Omental fat pad (tissue), 3 donors: ENCODE measurements at regions not wholly inside any gene's neighbourhood (a gene's known extent, or its start where the extent isn't known, plus 50 kb on each side); places are given as distances from the start of the nearest gene placed in this dataset.

Source experiments
- ATAC-seq: fragments of 150-250 bp; one replicate; pipeline ENCODE4 v1.9.1; 2016; ENCODE audit warnings: mild to moderate bottlenecking, moderate library complexity; ENCODE audit not compliant: low FRiP score
- DNase-seq: peaks from one replicate; pipeline ENCODE4 v3.0.0-alpha.2; 2019; ENCODE audit warnings: low spot score
- TF ChIP-seq, protein P1 (sequence below), 3 donors: fragments of 450-650 bp; IDR thresholded peaks; one replicate each; pipeline ENCODE4 v1.5.1; 2016 to 2017; ENCODE audit warnings: antibody characterized with exemption in 3 of 3, mild to moderate bottlenecking in 3 of 3, moderate library complexity in 2 of 3

DNA sequence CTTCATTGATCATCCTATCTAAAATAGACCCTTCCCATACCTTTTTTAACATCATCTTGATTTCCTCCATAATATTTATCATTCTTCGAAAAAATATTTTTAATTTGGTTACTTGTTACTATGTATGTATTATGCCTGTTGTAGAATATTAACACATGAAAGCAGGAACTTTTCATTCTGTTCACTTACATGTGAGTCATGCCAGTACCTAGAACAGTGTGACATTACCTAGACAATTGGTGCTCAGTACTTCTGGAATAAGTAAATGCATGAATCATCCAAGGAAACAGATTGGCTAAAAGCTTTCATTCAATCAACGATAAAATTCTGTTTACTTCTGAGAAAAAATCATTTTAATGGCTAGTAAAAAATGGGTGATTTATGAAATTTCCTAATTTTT lies 76.4 kb downstream of the CXXC4 start:
- TF ChIP-seq, protein P1, sequence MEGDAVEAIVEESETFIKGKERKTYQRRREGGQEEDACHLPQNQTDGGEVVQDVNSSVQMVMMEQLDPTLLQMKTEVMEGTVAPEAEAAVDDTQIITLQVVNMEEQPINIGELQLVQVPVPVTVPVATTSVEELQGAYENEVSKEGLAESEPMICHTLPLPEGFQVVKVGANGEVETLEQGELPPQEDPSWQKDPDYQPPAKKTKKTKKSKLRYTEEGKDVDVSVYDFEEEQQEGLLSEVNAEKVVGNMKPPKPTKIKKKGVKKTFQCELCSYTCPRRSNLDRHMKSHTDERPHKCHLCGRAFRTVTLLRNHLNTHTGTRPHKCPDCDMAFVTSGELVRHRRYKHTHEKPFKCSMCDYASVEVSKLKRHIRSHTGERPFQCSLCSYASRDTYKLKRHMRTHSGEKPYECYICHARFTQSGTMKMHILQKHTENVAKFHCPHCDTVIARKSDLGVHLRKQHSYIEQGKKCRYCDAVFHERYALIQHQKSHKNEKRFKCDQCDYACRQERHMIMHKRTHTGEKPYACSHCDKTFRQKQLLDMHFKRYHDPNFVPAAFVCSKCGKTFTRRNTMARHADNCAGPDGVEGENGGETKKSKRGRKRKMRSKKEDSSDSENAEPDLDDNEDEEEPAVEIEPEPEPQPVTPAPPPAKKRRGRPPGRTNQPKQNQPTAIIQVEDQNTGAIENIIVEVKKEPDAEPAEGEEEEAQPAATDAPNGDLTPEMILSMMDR (IDR thresholded peaks at IDR 0.05) = no peak
- ATAC-seq = no peak
- no peak for DNase-seq

DNA sequence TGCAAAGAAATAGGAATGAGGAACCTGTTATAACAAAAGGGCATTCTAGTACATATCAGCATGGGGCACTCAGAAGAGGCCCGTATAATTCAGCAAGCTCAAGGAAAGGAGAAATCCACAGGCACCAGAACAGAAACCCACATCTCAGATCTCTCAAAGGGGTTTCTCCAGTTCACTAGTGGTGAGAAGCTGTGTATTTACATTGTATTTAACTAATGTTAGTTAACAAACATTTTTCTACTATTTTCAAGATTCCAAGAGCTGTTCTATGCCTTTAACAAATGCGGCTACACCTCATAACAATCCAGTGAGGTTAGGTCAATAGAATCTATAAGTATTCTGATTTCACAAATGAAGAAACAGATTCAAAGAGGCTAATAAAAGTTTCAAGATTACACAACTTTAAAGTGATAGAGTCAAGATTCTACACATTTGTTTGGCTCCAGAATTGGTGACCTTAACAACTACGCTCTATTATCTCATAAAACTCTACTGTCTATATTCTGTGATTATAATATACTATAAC lies 77.3 kb downstream of the CXXC4 start:
- ATAC-seq = no peak
- DNase-seq = no peak
- TF ChIP-seq, protein P1 (IDR thresholded peaks at IDR 0.05) = no peak

DNA sequence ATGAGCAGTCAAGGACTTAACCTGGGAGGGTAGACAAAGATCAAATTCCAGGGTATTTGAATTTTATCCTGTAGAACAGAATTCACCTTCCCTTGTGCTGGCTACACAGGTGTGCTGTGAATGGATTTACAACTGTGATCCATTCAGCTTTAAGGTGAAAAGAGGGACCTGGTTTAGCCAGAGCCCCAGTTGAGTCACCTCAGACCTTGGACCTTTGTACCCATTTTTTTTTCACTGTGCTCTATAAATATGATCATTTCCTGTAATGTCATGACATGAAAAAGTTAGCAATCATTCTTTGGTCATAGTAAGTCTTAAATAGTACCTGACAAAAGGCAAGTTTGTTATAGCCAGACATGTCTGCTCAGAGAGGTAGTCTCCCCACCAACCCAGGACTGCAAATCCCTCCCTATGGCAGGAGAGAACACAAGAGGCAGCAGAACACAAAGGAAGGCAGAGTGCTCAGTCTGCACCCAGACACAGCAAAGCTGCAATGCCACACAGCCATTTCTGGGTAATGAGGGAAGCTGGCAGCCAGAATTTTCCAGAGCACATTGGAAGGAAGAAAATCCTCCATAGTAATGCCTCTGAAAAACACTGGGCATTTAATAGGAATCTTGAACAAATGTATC lies 77.9 kb downstream of the CXXC4 start:
- no peak for DNase-seq
- ATAC-seq = no peak
- TF ChIP-seq, protein P1 (IDR thresholded peaks at IDR 0.05) = no peak

DNA sequence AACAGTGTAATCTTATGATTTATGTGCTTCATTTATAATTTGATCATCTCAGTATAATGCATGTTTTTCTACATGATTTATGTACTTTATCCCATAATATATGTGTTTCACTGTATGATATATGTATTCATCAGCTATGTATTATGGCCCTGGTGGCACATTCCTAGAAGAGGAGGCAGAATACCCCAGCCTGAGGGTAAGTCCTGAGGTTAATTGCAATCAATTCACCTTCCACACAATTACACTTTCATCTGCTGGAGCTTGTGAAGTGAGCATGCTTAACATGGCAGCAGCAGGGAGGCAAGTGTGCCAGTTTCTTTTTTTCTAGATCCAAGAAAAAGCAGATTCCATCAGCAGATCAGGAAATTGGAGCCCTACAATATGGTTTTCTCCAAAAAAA lies 81.2 kb downstream of the CXXC4 start:
- DNase-seq (no peak), ATAC-seq (no peak)
- TF ChIP-seq, protein P1 (IDR thresholded peaks at IDR 0.05) = no peak

DNA sequence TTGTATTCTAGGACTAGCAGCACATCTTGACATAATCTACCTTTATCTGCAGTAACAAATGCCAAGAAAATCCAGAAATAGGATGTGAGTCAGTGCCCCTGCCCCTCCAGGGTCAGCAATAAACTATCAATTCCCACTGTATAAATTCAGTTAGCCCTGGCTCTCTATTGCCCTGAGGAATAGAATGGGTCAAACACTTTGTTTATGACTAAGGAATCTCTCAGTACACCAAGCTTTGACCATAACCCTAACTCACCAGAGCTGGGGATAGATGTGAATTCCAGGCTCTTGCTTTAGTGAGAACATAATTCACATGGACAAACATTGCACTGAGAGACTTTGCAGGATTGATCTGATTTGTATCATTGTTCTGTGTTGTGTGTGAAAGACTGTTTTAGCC lies 82.3 kb downstream of the CXXC4 start:
- TF ChIP-seq, protein P1 (IDR thresholded peaks at IDR 0.05) = no peak
- ATAC-seq (peak; percentile 23), DNase-seq (no peak)

DNA sequence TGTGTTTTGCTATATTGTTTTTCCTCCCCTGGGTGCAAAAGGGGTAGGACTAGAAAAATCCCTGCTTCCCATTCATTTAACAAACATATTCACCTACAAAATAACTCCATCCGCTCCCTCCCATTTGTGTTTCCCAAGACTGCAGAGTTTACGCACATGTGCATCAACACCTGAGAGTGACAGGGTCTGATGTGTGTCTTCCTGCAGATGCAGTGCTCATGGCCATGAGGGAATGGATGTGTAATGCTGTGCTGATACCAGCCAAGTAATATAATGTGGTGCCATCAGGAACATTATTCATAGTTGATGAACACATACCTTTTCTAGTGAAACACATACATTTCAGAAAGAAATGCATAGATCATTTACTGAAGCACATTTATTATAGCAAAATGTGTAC lies 83.2 kb downstream of the CXXC4 start:
- DNase-seq (no peak), ATAC-seq (no peak)
- TF ChIP-seq, protein P1 (IDR thresholded peaks at IDR 0.05) = no peak

DNA sequence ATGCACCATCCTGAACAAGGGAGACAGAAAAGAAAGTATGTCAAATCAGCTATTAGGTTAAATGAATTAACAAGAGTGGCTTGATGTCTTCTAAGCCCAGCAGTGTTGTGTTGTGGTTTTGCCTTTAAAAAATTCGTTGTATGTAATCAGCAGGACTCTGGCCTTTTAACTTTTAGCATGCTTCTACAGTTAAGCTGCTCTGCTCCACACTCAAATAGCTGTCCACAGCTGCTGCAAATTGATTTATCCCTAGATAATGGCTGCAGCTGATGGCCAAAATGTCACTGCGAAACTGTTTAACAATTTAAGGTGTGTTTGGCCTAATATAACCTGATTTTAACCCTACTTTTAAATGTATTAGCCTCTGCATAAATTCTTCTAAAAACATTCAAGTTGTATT lies 85.8 kb downstream of the CXXC4 start:
- TF ChIP-seq, protein P1 (IDR thresholded peaks at IDR 0.05) = no peak
- no peak for ATAC-seq
- DNase-seq = no peak
